HEK293 (cell line): ENCODE measurements at regions not wholly inside any gene's neighbourhood (a gene's known extent, or its start where the extent isn't known, plus 50 kb on each side); places are given as distances from the start of the nearest gene placed in this dataset.

ENCODE experiments used
- CTCF ChIA-PET: fragments of 350-600 bp; formaldehyde crosslinking; extraction: SDS; loops from one replicate; lab custom pipeline; 2021; ENCODE audit warnings: antibody characterized with exemption; lab: Yijun Ruan, JAX
- POLR2A ChIA-PET: fragments of 300-600 bp; formaldehyde crosslinking; extraction: SDS; loops from one replicate; lab custom pipeline; 2020; ENCODE audit warnings: antibody characterized with exemption, inconsistent platforms; lab: Yijun Ruan, JAX
- H3K27ac ChIP-seq: fragments of 200-500 bp; sonication (Bioruptor generic); 2 replicates; pipeline ENCODE4 v1.5.1; 2014; ENCODE audit warnings: low read depth, low read length, control low read depth, inconsistent platforms; ENCODE audit errors: extremely low read depth
- H3K36me3 ChIP-seq, 2 experiments: fragments of 200-500 bp in 1 of 2; sonication (Bioruptor generic) in 1 of 2; 1 replicate in 1 of 2; 2 replicates in 1 of 2; pipeline ENCODE4 v1.5.1; 2014 to 2017; ENCODE audit warnings: inconsistent platforms in 2 of 2, low read length in 2 of 2; ENCODE audit not compliant: control insufficient read depth in 2 of 2, insufficient read depth in 1 of 2
- H3K4me1 ChIP-seq: fragments of 200-500 bp; sonication (Bioruptor generic); 2 replicates; pipeline ENCODE4 v1.5.1; 2014; ENCODE audit warnings: mild to moderate bottlenecking, low read length, inconsistent platforms; ENCODE audit not compliant: control insufficient read depth, insufficient read depth
- H3K4me3 ChIP-seq: 2 replicates; pipeline ENCODE4 v1.5.1; 2011; ENCODE audit warnings: low read depth, mild to moderate bottlenecking, control low read depth, low read length, moderate library complexity
- H3K9me3 ChIP-seq: fragments of 200-500 bp; sonication (Bioruptor generic); 2 replicates; pipeline ENCODE4 v1.5.1; 2014; ENCODE audit warnings: low read depth, low read length, inconsistent platforms; ENCODE audit not compliant: control insufficient read depth, insufficient read depth
- GLI4 ChIP-seq: fragments of 450-650 bp; formaldehyde crosslinking; IDR thresholded peaks from 2 replicates; pipeline ENCODE4 v1.5.1; 2016; ENCODE audit warnings: missing biosample characterization, missing genetic modification characterization
- MEIS1 ChIP-seq: sonication (generic); formaldehyde crosslinking; IDR thresholded peaks from 2 replicates; pipeline ENCODE4 v1.8.1; 2022; ENCODE audit warnings: missing genetic modification reagents, mild to moderate bottlenecking, borderline replicate concordance
- PBX3 ChIP-seq: sonication (generic); formaldehyde crosslinking; IDR thresholded peaks from 2 replicates; pipeline ENCODE4 v1.8.1; 2022; ENCODE audit warnings: mild to moderate bottlenecking, moderate library complexity, missing genetic modification reagents
- PRDM2 ChIP-seq: fragments of 450-650 bp; formaldehyde crosslinking; IDR thresholded peaks from 2 replicates; pipeline ENCODE4 v1.5.1; 2016; ENCODE audit warnings: missing biosample characterization, missing genetic modification characterization, borderline replicate concordance
- ZBTB17 ChIP-seq: fragments of 450-650 bp; formaldehyde crosslinking; IDR thresholded peaks from 2 replicates; pipeline ENCODE4 v1.5.1; 2016; ENCODE audit warnings: missing biosample characterization, missing genetic modification characterization
- ZNF157 ChIP-seq: fragments of 450-650 bp; formaldehyde crosslinking; IDR thresholded peaks from 2 replicates; pipeline ENCODE4 v1.5.1; 2016; ENCODE audit warnings: missing biosample characterization, missing genetic modification characterization
- ZNF335 ChIP-seq: fragments of 450-650 bp; formaldehyde crosslinking; conservative IDR thresholded peaks from 2 replicates; pipeline ENCODE4 v1.5.1; 2016; ENCODE audit warnings: missing biosample characterization, missing genetic modification characterization
- ZNF513 ChIP-seq: fragments of 450-650 bp; IDR thresholded peaks from 2 replicates; pipeline ENCODE4 v1.5.1; 2018; ENCODE audit warnings: missing biosample characterization, missing genetic modification characterization
- ZNF624 ChIP-seq: fragments of 450-650 bp; formaldehyde crosslinking; IDR thresholded peaks from 2 replicates; pipeline ENCODE4 v1.5.1; 2017; ENCODE audit warnings: missing biosample characterization, missing genetic modification characterization
- ZSCAN23 ChIP-seq: fragments of 450-650 bp; formaldehyde crosslinking; IDR thresholded peaks from 2 replicates; pipeline ENCODE4 v1.5.1; 2016; ENCODE audit warnings: missing biosample characterization, missing genetic modification characterization
- TF ChIP-seq, protein P1 (sequence below): fragments of 450-650 bp; formaldehyde crosslinking; IDR thresholded peaks from 2 replicates; pipeline ENCODE4 v1.5.1; 2016; ENCODE audit warnings: missing biosample characterization, missing genetic modification characterization
- TF ChIP-seq, protein P2 (sequence below): fragments of 450-650 bp; formaldehyde crosslinking; IDR thresholded peaks from 2 replicates; pipeline ENCODE4 v1.5.1; 2017; ENCODE audit warnings: missing biosample characterization, missing genetic modification characterization
- TF ChIP-seq, protein P3 (sequence below): fragments of 450-650 bp; formaldehyde crosslinking; conservative IDR thresholded peaks from 2 replicates; pipeline ENCODE4 v1.5.1; 2016; ENCODE audit warnings: low read depth, missing biosample characterization, missing genetic modification characterization
- TF ChIP-seq, protein P4 (sequence below): fragments of 450-650 bp; formaldehyde crosslinking; IDR thresholded peaks from 2 replicates; pipeline ENCODE4 v1.5.1; 2016; ENCODE audit warnings: missing biosample characterization, missing genetic modification characterization, borderline replicate concordance

- TF ChIP-seq PRDM2 (tag by site-specific recombination): no peak
- TF ChIP-seq PBX3 (CRISPR knock-in tag): no peak
- TF ChIP-seq, protein P1, sequence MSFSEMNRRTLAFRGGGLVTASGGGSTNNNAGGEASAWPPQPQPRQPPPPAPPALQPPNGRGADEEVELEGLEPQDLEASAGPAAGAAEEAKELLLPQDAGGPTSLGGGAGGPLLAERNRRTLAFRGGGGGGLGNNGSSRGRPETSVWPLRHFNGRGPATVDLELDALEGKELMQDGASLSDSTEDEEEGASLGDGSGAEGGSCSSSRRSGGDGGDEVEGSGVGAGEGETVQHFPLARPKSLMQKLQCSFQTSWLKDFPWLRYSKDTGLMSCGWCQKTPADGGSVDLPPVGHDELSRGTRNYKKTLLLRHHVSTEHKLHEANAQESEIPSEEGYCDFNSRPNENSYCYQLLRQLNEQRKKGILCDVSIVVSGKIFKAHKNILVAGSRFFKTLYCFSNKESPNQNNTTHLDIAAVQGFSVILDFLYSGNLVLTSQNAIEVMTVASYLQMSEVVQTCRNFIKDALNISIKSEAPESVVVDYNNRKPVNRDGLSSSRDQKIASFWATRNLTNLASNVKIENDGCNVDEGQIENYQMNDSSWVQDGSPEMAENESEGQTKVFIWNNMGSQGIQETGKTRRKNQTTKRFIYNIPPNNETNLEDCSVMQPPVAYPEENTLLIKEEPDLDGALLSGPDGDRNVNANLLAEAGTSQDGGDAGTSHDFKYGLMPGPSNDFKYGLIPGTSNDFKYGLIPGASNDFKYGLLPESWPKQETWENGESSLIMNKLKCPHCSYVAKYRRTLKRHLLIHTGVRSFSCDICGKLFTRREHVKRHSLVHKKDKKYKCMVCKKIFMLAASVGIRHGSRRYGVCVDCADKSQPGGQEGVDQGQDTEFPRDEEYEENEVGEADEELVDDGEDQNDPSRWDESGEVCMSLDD: peak; percentile 100
- TF ChIP-seq ZNF335 (tag by site-specific recombination): no peak
- no peak for TF ChIP-seq MEIS1
- no peak for TF ChIP-seq ZSCAN23
- TF ChIP-seq ZBTB17: no peak
Observed at GRCh38 chr6:169902070-169902469, 150.6 kb downstream of the ERMARD start (continued).

- H3K9me3 ChIP-seq: no peaks in the 10 kb centered on the region
- POLR2A ChIA-PET: no interaction called here
- CTCF ChIA-PET: no interaction called here
- no peak overlapping the region for H3K4me3 ChIP-seq
- no peak overlapping the region for H3K27ac ChIP-seq
- H3K4me1 ChIP-seq: no peaks in the 10 kb centered on the region
- H3K36me3 ChIP-seq: no peaks in the 10 kb centered on the region
- no peak for TF ChIP-seq GLI4
- TF ChIP-seq, protein P2, sequence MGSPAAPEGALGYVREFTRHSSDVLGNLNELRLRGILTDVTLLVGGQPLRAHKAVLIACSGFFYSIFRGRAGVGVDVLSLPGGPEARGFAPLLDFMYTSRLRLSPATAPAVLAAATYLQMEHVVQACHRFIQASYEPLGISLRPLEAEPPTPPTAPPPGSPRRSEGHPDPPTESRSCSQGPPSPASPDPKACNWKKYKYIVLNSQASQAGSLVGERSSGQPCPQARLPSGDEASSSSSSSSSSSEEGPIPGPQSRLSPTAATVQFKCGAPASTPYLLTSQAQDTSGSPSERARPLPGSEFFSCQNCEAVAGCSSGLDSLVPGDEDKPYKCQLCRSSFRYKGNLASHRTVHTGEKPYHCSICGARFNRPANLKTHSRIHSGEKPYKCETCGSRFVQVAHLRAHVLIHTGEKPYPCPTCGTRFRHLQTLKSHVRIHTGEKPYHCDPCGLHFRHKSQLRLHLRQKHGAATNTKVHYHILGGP: no peak
- TF ChIP-seq, protein P3, sequence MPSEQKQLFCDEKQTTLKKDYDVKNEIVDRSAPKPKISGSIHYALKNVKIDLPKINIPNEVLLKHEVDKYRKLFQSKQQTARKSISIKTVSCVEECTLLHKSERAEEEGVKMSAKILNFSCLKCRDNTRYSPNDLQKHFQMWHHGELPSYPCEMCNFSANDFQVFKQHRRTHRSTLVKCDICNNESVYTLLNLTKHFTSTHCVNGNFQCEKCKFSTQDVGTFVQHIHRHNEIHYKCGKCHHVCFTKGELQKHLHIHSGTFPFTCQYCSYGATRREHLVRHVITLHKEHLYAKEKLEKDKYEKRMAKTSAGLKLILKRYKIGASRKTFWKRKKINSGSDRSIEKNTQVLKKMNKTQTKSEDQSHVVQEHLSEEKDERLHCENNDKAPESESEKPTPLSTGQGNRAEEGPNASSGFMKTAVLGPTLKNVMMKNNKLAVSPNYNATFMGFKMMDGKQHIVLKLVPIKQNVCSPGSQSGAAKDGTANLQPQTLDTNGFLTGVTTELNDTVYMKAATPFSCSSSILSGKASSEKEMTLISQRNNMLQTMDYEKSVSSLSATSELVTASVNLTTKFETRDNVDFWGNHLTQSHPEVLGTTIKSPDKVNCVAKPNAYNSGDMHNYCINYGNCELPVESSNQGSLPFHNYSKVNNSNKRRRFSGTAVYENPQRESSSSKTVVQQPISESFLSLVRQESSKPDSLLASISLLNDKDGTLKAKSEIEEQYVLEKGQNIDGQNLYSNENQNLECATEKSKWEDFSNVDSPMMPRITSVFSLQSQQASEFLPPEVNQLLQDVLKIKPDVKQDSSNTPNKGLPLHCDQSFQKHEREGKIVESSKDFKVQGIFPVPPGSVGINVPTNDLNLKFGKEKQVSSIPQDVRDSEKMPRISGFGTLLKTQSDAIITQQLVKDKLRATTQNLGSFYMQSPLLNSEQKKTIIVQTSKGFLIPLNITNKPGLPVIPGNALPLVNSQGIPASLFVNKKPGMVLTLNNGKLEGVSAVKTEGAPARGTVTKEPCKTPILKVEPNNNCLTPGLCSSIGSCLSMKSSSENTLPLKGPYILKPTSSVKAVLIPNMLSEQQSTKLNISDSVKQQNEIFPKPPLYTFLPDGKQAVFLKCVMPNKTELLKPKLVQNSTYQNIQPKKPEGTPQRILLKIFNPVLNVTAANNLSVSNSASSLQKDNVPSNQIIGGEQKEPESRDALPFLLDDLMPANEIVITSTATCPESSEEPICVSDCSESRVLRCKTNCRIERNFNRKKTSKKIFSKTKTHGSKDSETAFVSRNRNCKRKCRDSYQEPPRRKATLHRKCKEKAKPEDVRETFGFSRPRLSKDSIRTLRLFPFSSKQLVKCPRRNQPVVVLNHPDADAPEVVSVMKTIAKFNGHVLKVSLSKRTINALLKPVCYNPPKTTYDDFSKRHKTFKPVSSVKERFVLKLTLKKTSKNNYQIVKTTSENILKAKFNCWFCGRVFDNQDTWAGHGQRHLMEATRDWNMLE (tag by site-specific recombination): no peak
- 0 out of 2 replicates have a peak, but pooled peaks have one; percentile 27 for TF ChIP-seq ZNF513 (tag by site-specific recombination)
- TF ChIP-seq ZNF157 (tag by site-specific recombination): no peak
- no peak for TF ChIP-seq ZNF624 (tag by site-specific recombination)
- TF ChIP-seq, protein P4, sequence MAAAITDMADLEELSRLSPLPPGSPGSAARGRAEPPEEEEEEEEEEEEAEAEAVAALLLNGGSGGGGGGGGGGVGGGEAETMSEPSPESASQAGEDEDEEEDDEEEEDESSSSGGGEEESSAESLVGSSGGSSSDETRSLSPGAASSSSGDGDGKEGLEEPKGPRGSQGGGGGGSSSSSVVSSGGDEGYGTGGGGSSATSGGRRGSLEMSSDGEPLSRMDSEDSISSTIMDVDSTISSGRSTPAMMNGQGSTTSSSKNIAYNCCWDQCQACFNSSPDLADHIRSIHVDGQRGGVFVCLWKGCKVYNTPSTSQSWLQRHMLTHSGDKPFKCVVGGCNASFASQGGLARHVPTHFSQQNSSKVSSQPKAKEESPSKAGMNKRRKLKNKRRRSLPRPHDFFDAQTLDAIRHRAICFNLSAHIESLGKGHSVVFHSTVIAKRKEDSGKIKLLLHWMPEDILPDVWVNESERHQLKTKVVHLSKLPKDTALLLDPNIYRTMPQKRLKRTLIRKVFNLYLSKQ (tag by site-specific recombination): no peak
Observed at GRCh38 chr6:169899481-169900145, 148.2 kb downstream of the ERMARD start.
